ENCODE measurements at regions not wholly inside any gene's neighbourhood (a gene's known extent, or its start where the extent isn't known, plus 50 kb on each side); places are given as distances from the start of the nearest gene placed in this dataset.

DNA sequence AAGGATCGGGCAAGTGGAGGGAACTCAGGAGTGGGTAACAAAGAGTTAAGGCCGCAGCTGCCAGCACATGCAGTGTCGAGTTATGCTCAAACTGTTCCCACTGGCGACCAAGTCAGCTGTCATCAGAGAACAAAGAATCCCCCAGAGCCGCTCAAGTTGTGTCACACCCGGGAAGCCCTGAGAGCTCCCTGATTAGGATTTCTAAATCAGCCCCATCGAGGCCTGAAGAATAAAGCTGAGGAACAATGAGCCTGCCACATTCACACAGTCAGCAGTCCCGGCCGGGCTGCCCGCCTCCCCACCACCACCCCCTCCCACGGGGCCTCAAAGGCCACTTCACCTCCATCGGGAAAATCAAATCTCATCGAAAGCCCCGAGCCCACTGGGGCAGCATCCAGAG is 84.5 kb downstream of the SOX9 start:
- no peaks in the 10 kb centered on the region for H3K36me3 Mint-ChIP-seq
- Histone ChIP-seq H3K4me1 (ENCODE audit: control insufficient read depth in 1 of 2, insufficient read depth in 2 of 2, low read length in 2 of 2) (no peaks in the 10 kb centered on the region), H3K4me3 (replicated peaks in 1 of 3; ENCODE audit: low read depth in 2 of 3, low read length in 3 of 3) (no peak overlapping the region), H3K9ac (ENCODE audit: insufficient read depth, low read length, poor library complexity, severe bottlenecking) (no peak overlapping the region), H3K4me2 (replicated peaks; ENCODE audit: extremely low read depth, low read length, poor library complexity, severe bottlenecking) (no peak overlapping the region), H3K79me2 (ENCODE audit: insufficient read depth, low read length) (no peaks in the 10 kb centered on the region), H3K36me3 (replicated peaks in 1 of 2; ENCODE audit: control insufficient read depth in 1 of 2, insufficient read depth in 2 of 2, low read length in 2 of 2) (no peaks in the 10 kb centered on the region), H3K27me3 (ENCODE audit: control insufficient read depth in 2 of 2, insufficient read depth in 2 of 2, low read length in 2 of 2) (peaks cover 0 to 4% of the 10 kb centered on the region in 2 donors), H4K20me1 (ENCODE audit: insufficient read depth, low read length) (no peaks in the 10 kb centered on the region), H3K9me3 (replicated peaks in 1 of 2; ENCODE audit: control insufficient read depth in 1 of 2, insufficient read depth in 1 of 2, low read length in 2 of 2) (no peaks in the 10 kb centered on the region), H2AFZ (ENCODE audit: insufficient read depth, low read depth, low read length, poor library complexity, severe bottlenecking) (no peak overlapping the region), H3K27ac (ENCODE audit: low read depth in 1 of 2, low read length in 2 of 2) (no peak overlapping the region)
- intact Hi-C loops (cut with micrococcal nuclease): no loop called here
- H3K9me3 Mint-ChIP-seq: peaks cover 0 to 8% (median 3%) of the 10 kb centered on the region in 7 donors
- H3K27me3 Mint-ChIP-seq (ENCODE audit: low read depth in 3 of 3): peaks cover 3 to 10% (median 5%) of the 10 kb centered on the region in 3 donors
- no peak overlapping the region for H3K4me3 Mint-ChIP-seq
- WGBS (ENCODE audit: insufficient coverage): 26% methylated on average over 7 of the region's 14 CpGs
- TF ChIP-seq, protein P1, sequence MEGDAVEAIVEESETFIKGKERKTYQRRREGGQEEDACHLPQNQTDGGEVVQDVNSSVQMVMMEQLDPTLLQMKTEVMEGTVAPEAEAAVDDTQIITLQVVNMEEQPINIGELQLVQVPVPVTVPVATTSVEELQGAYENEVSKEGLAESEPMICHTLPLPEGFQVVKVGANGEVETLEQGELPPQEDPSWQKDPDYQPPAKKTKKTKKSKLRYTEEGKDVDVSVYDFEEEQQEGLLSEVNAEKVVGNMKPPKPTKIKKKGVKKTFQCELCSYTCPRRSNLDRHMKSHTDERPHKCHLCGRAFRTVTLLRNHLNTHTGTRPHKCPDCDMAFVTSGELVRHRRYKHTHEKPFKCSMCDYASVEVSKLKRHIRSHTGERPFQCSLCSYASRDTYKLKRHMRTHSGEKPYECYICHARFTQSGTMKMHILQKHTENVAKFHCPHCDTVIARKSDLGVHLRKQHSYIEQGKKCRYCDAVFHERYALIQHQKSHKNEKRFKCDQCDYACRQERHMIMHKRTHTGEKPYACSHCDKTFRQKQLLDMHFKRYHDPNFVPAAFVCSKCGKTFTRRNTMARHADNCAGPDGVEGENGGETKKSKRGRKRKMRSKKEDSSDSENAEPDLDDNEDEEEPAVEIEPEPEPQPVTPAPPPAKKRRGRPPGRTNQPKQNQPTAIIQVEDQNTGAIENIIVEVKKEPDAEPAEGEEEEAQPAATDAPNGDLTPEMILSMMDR (IDR thresholded peaks at IDR 0.05): no peak
- no peak for DNase-seq
- H3K4me1 Mint-ChIP-seq: no peaks in the 10 kb centered on the region
- H3K27ac Mint-ChIP-seq: no peak overlapping the region

DNA sequence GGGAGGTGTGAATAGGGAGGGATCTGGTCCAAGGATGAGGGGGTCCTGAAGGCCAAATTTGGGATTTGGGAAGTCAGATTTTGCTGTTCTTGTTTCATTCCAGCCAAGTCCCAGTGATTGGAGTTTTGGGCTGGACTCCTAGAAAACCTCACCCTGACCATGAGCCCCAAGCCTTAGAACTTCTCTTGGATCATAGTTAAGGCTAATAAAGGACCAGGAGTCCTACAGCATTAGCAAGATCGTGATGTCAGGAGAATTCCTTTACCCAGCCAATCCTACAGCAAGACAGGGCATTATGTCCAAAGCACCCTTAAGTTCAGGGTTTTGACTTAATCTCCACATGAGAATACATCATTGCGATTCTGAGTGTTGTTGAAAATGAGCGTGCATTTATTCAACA is 85.0 kb downstream of the SOX9 start:
- Mint-ChIP-seq H3K27me3 (ENCODE audit: low read depth in 3 of 3) (peaks cover 3 to 10% (median 5%) of the 10 kb centered on the region in 3 donors), H3K4me1 (no peaks in the 10 kb centered on the region), H3K4me3 (no peak overlapping the region), H3K9me3 (peaks cover 0 to 8% (median 3%) of the 10 kb centered on the region in 7 donors), H3K36me3 (no peaks in the 10 kb centered on the region), H3K27ac (no peak overlapping the region)
- H3K27me3 ChIP-seq (ENCODE audit: control insufficient read depth in 2 of 2, insufficient read depth in 2 of 2, low read length in 2 of 2): peaks cover 0 to 4% of the 10 kb centered on the region in 2 donors
- no peak for DNase-seq
- no peak overlapping the region for H2AFZ ChIP-seq (ENCODE audit: insufficient read depth, low read depth, low read length, poor library complexity, severe bottlenecking)
- intact Hi-C loops (cut with micrococcal nuclease): no loop called here
- H3K4me1 ChIP-seq (ENCODE audit: control insufficient read depth in 1 of 2, insufficient read depth in 2 of 2, low read length in 2 of 2): no peaks in the 10 kb centered on the region
- no peak overlapping the region for H3K4me3 ChIP-seq (replicated peaks in 1 of 3; ENCODE audit: low read depth in 2 of 3, low read length in 3 of 3)
- H4K20me1 ChIP-seq (ENCODE audit: insufficient read depth, low read length): no peaks in the 10 kb centered on the region
- no peaks in the 10 kb centered on the region for H3K79me2 ChIP-seq (ENCODE audit: insufficient read depth, low read length)
- WGBS (ENCODE audit: insufficient coverage): no CpG with 5 or more reads among the region's 3 CpGs
- TF ChIP-seq, protein P1 (IDR thresholded peaks at IDR 0.05): no peak
- no peak overlapping the region for H3K4me2 ChIP-seq (replicated peaks; ENCODE audit: extremely low read depth, low read length, poor library complexity, severe bottlenecking)
- no peak overlapping the region for H3K9ac ChIP-seq (ENCODE audit: insufficient read depth, low read length, poor library complexity, severe bottlenecking)
- H3K36me3 ChIP-seq (replicated peaks in 1 of 2; ENCODE audit: control insufficient read depth in 1 of 2, insufficient read depth in 2 of 2, low read length in 2 of 2): no peaks in the 10 kb centered on the region
- H3K27ac ChIP-seq (ENCODE audit: low read depth in 1 of 2, low read length in 2 of 2): no peak overlapping the region
- no peaks in the 10 kb centered on the region for H3K9me3 ChIP-seq (replicated peaks in 1 of 2; ENCODE audit: control insufficient read depth in 1 of 2, insufficient read depth in 1 of 2, low read length in 2 of 2)
